MM.1S (cell line): ENCODE measurements at regions not wholly inside any gene's neighbourhood (a gene's known extent, or its start where the extent isn't known, plus 50 kb on each side); places are given as distances from the start of the nearest gene placed in this dataset.
"Not testable (repeated sequence)": the region's sequence is repeated elsewhere in the genome, so short reads cannot be mapped to it uniquely, and the experiment has no call there.

Experiments
- CTCF ChIP-seq: fragments of 300-600 bp; sonication (generic); IDR thresholded peaks from 2 replicates; pipeline ENCODE4 v1.5.1; 2016; ENCODE audit warnings: antibody characterized with exemption, low read length, mixed read lengths
- EZH2 ChIP-seq: fragments of 300-600 bp; sonication (generic); optimal IDR thresholded peaks from 2 replicates; pipeline ENCODE3; 2017; ENCODE audit warnings: low read depth, mild to moderate bottlenecking, antibody characterized with exemption, low read length, mixed read lengths
- EZH2phosphoT487 ChIP-seq: fragments of 300-600 bp; sonication (generic); IDR thresholded peaks from 2 replicates; pipeline ENCODE4 v1.6.1; 2018; ENCODE audit warnings: antibody characterized with exemption, low read length

GRCh38 chr1:95669638-95670037 lies 435.6 kb downstream of the RWDD3 start:
- TF ChIP-seq CTCF, EZH2phosphoT487, EZH2: not testable (repeated sequence)
